ENCODE measurements at regions not wholly inside any gene's neighbourhood (a gene's known extent, or its start where the extent isn't known, plus 50 kb on each side); places are given as distances from the start of the nearest gene placed in this dataset.

- TF ChIP-seq CTCF (IDR thresholded peaks at IDR 0.05 in 2 of 3, conservative IDR thresholded peaks at IDR 0.05 in 1 of 3; ENCODE audit: control insufficient read depth in 2 of 3, extremely low read depth in 1 of 3, insufficient read depth in 1 of 3, low read depth in 3 of 3, low read length in 3 of 3) (no peak), ZNF687 (IDR thresholded peaks at IDR 0.05) (no peak), MYC (IDR thresholded peaks at IDR 0.05; ENCODE audit: insufficient read depth, insufficient read length, insufficient replicate concordance, low read length, severe bottlenecking) (no peak), MTA3 (IDR thresholded peaks at IDR 0.05; ENCODE audit: borderline replicate concordance, low read length) (no peak), NBN (IDR thresholded peaks at IDR 0.05) (no peak), MEF2A (IDR thresholded peaks at IDR 0.05; ENCODE audit: insufficient read depth, low read depth, low read length) (no peak), YY1 (IDR thresholded peaks at IDR 0.05; ENCODE audit: low read depth, low read length) (no peak), PBX3 (IDR thresholded peaks at IDR 0.05; ENCODE audit: insufficient replicate concordance, low read depth, low read length) (no peak), RELA (IDR thresholded peaks at IDR 0.05; ENCODE audit: borderline replicate concordance, partially characterized antibody) (no peak), TAF1 (IDR thresholded peaks at IDR 0.05; ENCODE audit: borderline replicate concordance, low read depth, low read length) (no peak), ETV6 (conservative IDR thresholded peaks at IDR 0.05 in 1 of 2, IDR thresholded peaks at IDR 0.05 in 1 of 2; ENCODE audit: borderline replicate concordance in 1 of 2, low read depth in 1 of 2) (no peak), POLR2A (IDR thresholded peaks at IDR 0.05; ENCODE audit: low read depth, low read length) (no peak), ZNF274 (IDR thresholded peaks at IDR 0.05; ENCODE audit: insufficient read depth, insufficient read length) (no peak)
Observed at GRCh38 chr3:55362210-55362960, 124.7 kb downstream of the WNT5A start.

Measured in GM12878 (cell line).